Neuron (in vitro differentiated cells): ENCODE measurements at regions not wholly inside any gene's neighbourhood (a gene's known extent, or its start where the extent isn't known, plus 50 kb on each side); places are given as distances from the start of the nearest gene placed in this dataset.

Experiments
- H2AFZ ChIP-seq: one replicate; pipeline ENCODE4 v1.6.1; 2013; ENCODE audit warnings: low read depth, mild to moderate bottlenecking, inconsistent platforms, low read length, moderate library complexity
- H3K27me3 ChIP-seq: one replicate; pipeline ENCODE4 v1.6.1; 2013; ENCODE audit warnings: low read length; ENCODE audit not compliant: insufficient read depth
- H3K36me3 ChIP-seq: one replicate; pipeline ENCODE4 v1.6.1; 2013; ENCODE audit warnings: low read length; ENCODE audit not compliant: insufficient read depth
- H3K4me1 ChIP-seq: one replicate; pipeline ENCODE4 v1.6.1; 2013; ENCODE audit warnings: low read length; ENCODE audit not compliant: insufficient read depth
- H3K4me3 ChIP-seq: 2 replicates; pipeline ENCODE4 v1.5.1; 2013; ENCODE audit warnings: mild to moderate bottlenecking, low read length, moderate library complexity
- H3K9me3 ChIP-seq: one replicate; pipeline ENCODE4 v1.6.1; 2013; ENCODE audit warnings: low read length

- Histone ChIP-seq H2AFZ (no peak overlapping the region), H3K4me1 (peaks cover 11% of the 10 kb centered on the region), H3K27me3 (no peaks in the 10 kb centered on the region), H3K4me3 (no peak overlapping the region), H3K36me3 (no peaks in the 10 kb centered on the region), H3K9me3 (no peaks in the 10 kb centered on the region)
Observed at GRCh38 chr14:26213846-26214575, 383.8 kb downstream of the NOVA1 start.

- Histone ChIP-seq H3K4me3 (no peak overlapping the region), H3K9me3 (no peaks in the 10 kb centered on the region), H3K36me3 (no peaks in the 10 kb centered on the region), H3K27me3 (no peaks in the 10 kb centered on the region), H2AFZ (no peak overlapping the region), H3K4me1 (no peaks in the 10 kb centered on the region)
Observed at GRCh38 chr14:26209699-26210098, 388.1 kb downstream of the NOVA1 start.

- no peaks in the 10 kb centered on the region for H3K4me1 ChIP-seq
- no peak overlapping the region for H2AFZ ChIP-seq
- no peaks in the 10 kb centered on the region for H3K27me3 ChIP-seq
- H3K9me3 ChIP-seq = no peaks in the 10 kb centered on the region
- no peak overlapping the region for H3K4me3 ChIP-seq
- H3K36me3 ChIP-seq = no peaks in the 10 kb centered on the region
Observed at GRCh38 chr14:26206640-26207039, 391.2 kb downstream of the NOVA1 start.

GRCh38 chr14:26204728-26205479 is 392.9 kb downstream of the NOVA1 start:
- peaks cover 4% of the 10 kb centered on the region for H3K4me1 ChIP-seq
- H3K9me3 ChIP-seq = no peaks in the 10 kb centered on the region
- peak overlapping the region; percentile 6 for H3K4me3 ChIP-seq
- no peak overlapping the region for H2AFZ ChIP-seq
- H3K27me3 ChIP-seq = no peaks in the 10 kb centered on the region
- H3K36me3 ChIP-seq = no peaks in the 10 kb centered on the region

- Histone ChIP-seq H2AFZ (no peak overlapping the region), H3K36me3 (no peaks in the 10 kb centered on the region), H3K9me3 (no peaks in the 10 kb centered on the region), H3K27me3 (no peaks in the 10 kb centered on the region), H3K4me1 (peaks cover 10% of the 10 kb centered on the region), H3K4me3 (no peak overlapping the region)
Observed at GRCh38 chr14:26204366-26204727, 393.5 kb downstream of the NOVA1 start.

GRCh38 chr14:26200687-26201086 is 397.1 kb downstream of the NOVA1 start:
- no peak overlapping the region for H2AFZ ChIP-seq
- H3K9me3 ChIP-seq = no peaks in the 10 kb centered on the region
- no peak overlapping the region for H3K4me3 ChIP-seq
- H3K36me3 ChIP-seq = no peaks in the 10 kb centered on the region
- no peaks in the 10 kb centered on the region for H3K27me3 ChIP-seq
- peaks cover 13% of the 10 kb centered on the region for H3K4me1 ChIP-seq

GRCh38 chr14:26199590-26200370 is 398.1 kb downstream of the NOVA1 start:
- Histone ChIP-seq H3K4me1 (peaks cover 13% of the 10 kb centered on the region), H3K36me3 (no peaks in the 10 kb centered on the region), H3K27me3 (no peaks in the 10 kb centered on the region), H3K4me3 (no peak overlapping the region), H2AFZ (peak overlapping the region; percentile 3), H3K9me3 (no peaks in the 10 kb centered on the region)

- no peak overlapping the region for H2AFZ ChIP-seq
- H3K4me1 ChIP-seq = peaks cover 13% of the 10 kb centered on the region
- H3K27me3 ChIP-seq = no peaks in the 10 kb centered on the region
- H3K9me3 ChIP-seq = no peaks in the 10 kb centered on the region
- no peaks in the 10 kb centered on the region for H3K36me3 ChIP-seq
- H3K4me3 ChIP-seq = no peak overlapping the region
Observed at GRCh38 chr14:26199096-26199495, 398.7 kb downstream of the NOVA1 start.

- H3K36me3 ChIP-seq = no peaks in the 10 kb centered on the region
- no peaks in the 10 kb centered on the region for H3K27me3 ChIP-seq
- peaks cover 8% of the 10 kb centered on the region for H3K4me1 ChIP-seq
- H3K4me3 ChIP-seq = no peak overlapping the region
- H3K9me3 ChIP-seq = no peaks in the 10 kb centered on the region
- H2AFZ ChIP-seq = no peak overlapping the region
Observed at GRCh38 chr14:26194816-26195215, 403.0 kb downstream of the NOVA1 start.

GRCh38 chr14:26191671-26192070 is 406.2 kb downstream of the NOVA1 start:
- Histone ChIP-seq H3K4me1 (no peaks in the 10 kb centered on the region), H3K36me3 (no peaks in the 10 kb centered on the region), H2AFZ (no peak overlapping the region), H3K9me3 (no peaks in the 10 kb centered on the region), H3K27me3 (no peaks in the 10 kb centered on the region), H3K4me3 (no peak overlapping the region)

- Histone ChIP-seq H3K9me3 (no peaks in the 10 kb centered on the region), H3K4me3 (no peak overlapping the region), H3K27me3 (no peaks in the 10 kb centered on the region), H3K4me1 (no peaks in the 10 kb centered on the region), H2AFZ (no peak overlapping the region), H3K36me3 (no peaks in the 10 kb centered on the region)
Observed at GRCh38 chr14:26191123-26191522, 406.7 kb downstream of the NOVA1 start.

GRCh38 chr14:26190646-26191045 is 407.2 kb downstream of the NOVA1 start:
- H3K36me3 ChIP-seq = no peaks in the 10 kb centered on the region
- H3K4me1 ChIP-seq = no peaks in the 10 kb centered on the region
- no peak overlapping the region for H2AFZ ChIP-seq
- H3K27me3 ChIP-seq = no peaks in the 10 kb centered on the region
- H3K4me3 ChIP-seq = no peak overlapping the region
- H3K9me3 ChIP-seq = no peaks in the 10 kb centered on the region

GRCh38 chr14:26187996-26188620 is 409.7 kb downstream of the NOVA1 start:
- no peaks in the 10 kb centered on the region for H3K9me3 ChIP-seq
- H3K4me3 ChIP-seq = no peak overlapping the region
- H3K4me1 ChIP-seq = no peaks in the 10 kb centered on the region
- no peaks in the 10 kb centered on the region for H3K27me3 ChIP-seq
- no peak overlapping the region for H2AFZ ChIP-seq
- no peaks in the 10 kb centered on the region for H3K36me3 ChIP-seq
